HG03378 (cell line): ENCODE measurements at regions not wholly inside any gene's neighbourhood (a gene's known extent, or its start where the extent isn't known, plus 50 kb on each side); places are given as distances from the start of the nearest gene placed in this dataset.

Source experiments
- ATAC-seq: cut with Tn5 transposase; IDR thresholded peaks from one replicate; pipeline ENCODE4 v1.9.1; 2021; ENCODE audit warnings: mild to moderate bottlenecking, moderate library complexity; ENCODE audit not compliant: unreplicated experiment

- no peak for ATAC-seq
Measured at GRCh38 chr21:28791595-28792282, 200.9 kb downstream of the LTN1 start.

DNA sequence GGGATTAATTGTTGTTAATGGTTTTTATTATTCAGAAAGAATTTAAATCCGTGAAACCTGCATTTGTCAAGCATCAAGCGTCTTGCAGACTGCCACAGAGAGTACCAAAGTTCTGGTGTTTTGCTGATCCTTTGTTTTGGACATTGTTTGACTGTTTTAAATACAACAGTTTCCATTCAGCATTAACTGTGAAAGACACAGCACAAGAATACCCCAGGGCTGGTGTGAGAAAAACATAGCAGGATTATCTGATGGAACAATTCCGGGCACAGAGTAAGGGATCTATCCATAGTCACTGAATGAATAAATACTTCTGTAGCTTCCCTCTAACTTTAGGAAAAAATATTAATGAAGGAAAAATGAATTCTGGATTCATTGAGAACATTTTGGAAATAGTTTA is 202.3 kb downstream of the LTN1 start:
- ATAC-seq = no peak

- no peak for ATAC-seq
Measured at GRCh38 chr21:28789523-28789922, 203.2 kb downstream of the LTN1 start.

- ATAC-seq = no peak
Measured at GRCh38 chr21:28788030-28788429, 204.6 kb downstream of the LTN1 start.

DNA sequence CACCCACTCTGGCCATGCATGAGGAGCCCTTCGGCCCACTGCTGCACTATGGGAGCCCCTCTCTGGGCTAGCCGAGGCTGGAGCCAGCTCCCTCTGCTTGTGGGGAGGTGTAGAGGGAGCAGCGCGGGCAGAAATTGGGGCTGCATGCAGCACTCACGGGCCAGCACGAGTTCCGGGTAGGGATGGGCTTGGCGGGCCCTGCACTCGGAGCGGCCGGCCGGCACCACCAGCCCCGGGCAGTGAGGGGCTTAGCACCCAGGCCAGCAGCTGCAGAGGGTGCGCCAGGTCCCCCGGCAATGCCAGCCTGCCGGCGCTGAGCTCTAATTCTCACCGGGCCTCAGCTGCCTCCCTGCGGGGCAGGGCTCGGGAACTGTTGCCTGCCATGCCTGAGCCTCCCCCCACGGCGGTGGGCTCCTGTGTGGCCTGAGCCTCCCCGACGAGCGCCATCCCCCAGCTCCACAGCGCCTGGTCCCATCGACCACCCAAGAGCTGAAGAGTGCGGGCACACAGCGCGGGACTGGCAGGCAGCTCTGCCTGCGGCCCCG is 209.0 kb downstream of the LTN1 start:
- no peak for ATAC-seq

- ATAC-seq = no peak
Measured at GRCh38 chr21:28781602-28782276, 210.9 kb downstream of the LTN1 start.

DNA sequence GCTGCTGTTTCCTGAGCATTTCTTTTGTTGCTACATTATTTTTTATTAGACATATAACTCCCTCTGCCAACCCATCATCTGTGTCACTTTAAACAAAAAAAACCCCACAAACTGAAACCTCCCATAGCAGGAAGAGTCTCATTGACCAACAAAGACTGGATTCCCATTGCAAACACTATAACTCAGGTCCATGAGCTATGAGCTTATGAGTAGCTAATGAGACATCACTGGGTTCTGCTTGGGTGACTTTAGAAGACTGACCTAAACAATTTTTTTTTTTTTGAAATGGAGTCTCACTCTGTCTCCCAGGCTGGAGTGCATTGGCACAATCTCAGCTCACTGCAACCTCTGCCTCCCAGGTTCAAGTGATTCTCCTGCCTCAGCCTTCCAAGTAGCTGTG is 212.8 kb downstream of the LTN1 start:
- ATAC-seq = peak; percentile 42

DNA sequence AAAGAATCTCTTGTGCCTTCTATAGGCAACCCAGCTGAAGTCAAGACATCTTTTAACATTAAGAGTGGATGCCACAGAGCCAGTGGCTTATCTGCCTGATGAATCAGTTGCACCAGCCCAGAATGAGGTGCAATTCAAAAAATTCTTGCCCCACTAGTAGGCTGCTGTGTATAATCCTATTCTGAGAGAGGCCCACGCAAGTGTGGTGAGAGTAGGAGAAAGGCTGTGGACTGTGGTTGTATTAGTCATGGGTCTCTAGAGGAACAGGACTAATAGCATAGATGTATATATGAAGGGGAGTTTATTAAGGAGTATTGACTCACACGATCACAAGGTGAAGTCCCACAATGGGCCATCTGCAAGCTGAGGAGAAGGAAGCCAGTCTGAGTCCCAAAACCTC is 216.4 kb downstream of the LTN1 start:
- ATAC-seq = no peak

- no peak for ATAC-seq
Measured at GRCh38 chr21:28775071-28775470, 217.6 kb downstream of the LTN1 start.

- no peak for ATAC-seq
Measured at GRCh38 chr21:28773036-28773435, 219.6 kb downstream of the LTN1 start.

DNA sequence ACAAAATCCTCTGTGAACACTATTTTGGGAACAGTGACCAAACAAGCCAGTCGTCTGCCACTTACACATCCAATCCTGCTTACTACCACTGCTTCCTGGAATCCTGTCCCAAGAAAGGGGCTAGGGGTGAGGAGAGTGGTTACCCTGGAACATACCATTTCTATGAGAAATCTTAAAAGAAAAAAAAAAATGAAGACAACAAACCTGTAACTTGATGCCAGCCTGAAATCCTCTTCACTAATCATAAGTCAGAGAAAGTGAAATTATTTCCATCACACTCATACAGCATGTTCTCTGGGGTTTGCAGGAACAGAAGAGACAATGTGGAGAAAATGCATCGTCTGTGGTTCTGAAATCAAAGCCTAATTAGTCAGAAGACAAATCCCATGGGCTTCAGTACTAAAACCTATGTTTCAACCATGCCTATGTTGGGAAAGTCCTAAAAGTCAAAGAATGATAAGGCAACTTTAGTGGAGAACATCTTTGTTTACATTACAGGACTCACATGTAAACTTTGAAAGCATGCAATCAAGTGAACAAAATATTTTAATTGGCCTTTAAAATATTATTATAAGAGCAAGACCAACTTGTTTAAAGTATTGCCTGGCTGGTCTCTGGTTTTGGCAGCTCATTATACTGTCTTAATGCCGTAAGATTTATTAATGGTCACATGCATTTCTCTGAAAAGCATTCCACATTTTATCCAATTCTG is 220.7 kb downstream of the LTN1 start:
- no peak for ATAC-seq

GRCh38 chr21:28770867-28771661 is 221.6 kb downstream of the LTN1 start:
- no peak for ATAC-seq

DNA sequence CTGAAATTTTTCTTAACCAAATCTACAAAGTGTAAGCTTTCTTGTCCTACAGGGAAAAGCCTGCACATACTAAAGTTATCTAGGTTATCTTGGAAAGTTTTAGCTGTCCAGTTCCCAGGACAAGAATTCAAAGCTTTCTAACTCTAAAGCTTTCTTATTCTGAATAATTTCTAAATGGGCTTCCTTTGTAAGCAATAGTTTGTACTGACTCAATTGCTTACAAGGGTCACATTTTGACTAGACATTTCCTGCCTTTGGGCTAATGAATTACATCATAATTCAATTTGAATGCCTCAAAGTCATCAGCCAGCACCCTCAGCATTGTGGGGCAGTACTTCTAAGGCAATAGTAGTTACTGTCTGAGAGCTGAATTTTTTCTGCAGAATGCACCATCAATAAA is 223.0 kb downstream of the LTN1 start:
- ATAC-seq = peak; percentile 65

DNA sequence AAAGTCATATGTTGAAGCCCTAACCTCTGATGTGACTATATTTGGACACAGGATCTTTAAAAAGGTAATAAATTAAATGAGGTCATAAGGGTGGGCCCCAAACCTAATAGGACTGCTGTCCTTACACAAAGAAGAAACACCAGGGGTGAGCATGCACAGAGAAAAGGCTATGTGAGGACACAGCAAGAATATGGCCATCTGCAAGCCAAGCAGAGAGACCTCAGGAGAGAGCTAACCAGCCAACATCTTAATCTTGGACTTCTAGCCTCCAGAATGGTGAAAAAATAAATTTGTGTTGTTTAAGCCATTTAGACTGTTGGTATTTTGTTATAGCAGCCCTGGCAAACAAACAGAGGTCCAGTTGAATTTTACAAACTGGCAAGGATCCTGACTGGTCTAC is 223.9 kb downstream of the LTN1 start:
- ATAC-seq = no peak

DNA sequence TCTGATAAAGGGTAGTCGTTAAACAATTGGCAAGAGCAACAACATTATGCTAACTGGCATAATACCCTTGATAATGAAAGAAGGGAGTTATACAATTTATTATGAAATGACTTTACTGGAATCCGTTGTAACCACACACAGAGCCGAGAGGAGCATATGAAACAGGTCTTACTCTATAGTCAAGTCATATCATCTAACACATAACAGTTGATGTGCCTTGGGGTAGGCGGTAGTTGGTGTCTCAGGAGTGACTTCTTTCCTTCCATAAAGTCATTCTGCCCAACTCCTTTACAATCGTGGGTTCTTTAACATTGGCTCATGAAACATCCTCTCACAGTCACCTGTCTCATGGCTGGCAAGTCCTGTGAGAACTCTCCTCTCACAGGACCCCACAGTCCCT is 225.2 kb downstream of the LTN1 start:
- ATAC-seq = no peak

DNA sequence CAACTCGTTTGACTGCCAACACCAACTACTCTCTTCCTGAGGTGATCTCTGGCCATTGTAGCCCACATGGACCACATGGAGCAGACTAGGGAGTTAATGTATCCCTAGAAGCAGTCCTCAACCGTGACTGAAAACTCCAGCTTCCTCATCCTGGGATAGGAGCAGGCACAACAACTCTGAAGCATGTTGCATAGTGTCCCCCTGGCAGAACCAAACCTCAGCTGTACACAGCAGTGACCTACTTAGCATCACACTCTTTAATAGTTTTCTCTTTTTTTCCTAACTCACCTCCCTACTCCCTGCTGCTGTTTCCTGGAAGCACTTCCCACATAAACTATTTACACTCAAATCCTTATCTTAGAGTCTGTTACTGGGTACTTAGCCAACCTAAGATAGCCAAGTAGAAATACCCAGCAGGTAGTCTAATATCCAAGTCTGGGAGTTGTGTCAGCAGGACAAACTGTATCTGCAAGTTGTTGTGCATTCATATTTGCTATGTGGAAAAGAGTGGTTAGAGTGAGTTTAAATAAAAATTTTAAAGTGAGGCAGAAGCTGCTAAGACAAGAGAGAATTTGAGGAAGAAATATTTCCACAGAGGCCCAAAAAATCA is 228.8 kb downstream of the LTN1 start:
- no peak for ATAC-seq

DNA sequence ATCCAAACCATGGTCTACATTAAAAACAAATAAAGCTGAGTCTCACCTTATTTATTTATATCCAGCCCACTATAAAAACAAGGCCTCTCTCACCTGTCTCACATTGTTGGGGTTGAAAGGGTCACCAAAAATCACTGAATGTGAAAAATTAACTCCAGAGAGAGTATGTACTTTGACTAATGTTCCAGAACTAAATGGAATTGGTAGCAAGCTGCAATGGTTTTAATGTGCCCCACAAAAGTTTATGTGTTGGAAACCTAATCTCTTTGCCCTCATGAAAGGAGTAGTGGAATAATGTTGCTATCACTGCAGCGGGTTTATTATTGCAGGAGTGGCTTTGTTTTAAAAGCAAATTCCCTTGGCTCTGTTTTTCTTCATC is 230.3 kb downstream of the LTN1 start:
- ATAC-seq = no peak

DNA sequence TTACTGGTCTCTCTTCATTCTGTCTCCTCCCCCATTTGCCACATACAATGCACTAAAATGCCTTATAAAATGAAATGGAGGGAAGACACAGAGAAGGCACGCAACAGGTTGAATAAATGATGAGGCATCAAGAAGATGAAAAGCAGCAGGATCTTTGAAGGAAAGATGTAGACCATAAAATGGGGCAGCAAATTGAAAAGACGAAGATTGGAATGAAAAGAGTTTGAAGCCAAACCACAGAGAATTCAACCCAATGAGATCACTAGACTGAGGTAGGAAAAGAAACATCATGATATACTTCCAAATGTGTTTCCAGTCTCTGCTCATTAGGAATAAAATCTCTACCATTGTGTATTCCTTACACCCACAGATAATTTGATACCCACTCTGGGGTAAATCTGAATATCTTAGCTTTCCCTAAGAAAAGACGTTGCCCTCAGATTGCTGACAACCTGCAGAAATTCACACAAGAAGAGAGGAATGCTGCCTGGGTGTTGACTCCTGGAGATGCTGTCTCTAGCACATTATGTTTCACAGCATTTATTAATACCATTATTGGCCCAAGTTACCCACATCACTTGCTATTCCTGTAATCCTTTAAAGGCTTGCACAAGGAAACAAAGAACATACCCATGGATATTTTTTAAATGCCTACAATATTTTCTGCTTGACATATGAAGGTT is 230.9 kb downstream of the LTN1 start:
- ATAC-seq = no peak

- ATAC-seq = no peak
Measured at GRCh38 chr21:28758883-28759242, 233.8 kb downstream of the LTN1 start.
